Pancreas (tissue), 10 donors: ENCODE measurements at regions not wholly inside any gene's neighbourhood (a gene's known extent, or its start where the extent isn't known, plus 50 kb on each side); places are given as distances from the start of the nearest gene placed in this dataset.
A peak's percentile ranks its signal among the peaks of the same experiment; 100 is the strongest.

Experiments used
- ATAC-seq, 4 donors: fragments of 200-7000 bp; cut with Tn5 transposase; one replicate each; pipeline versions ENCODE4 v1.8.0 to v1.9.1; 2020; ENCODE audit warnings: mild to moderate bottlenecking in 4 of 4, moderate library complexity in 4 of 4
- DNase-seq, 6 donors: peaks; one replicate each; pipeline ENCODE4 v3.0.0-alpha.2; 2020
- FAIRE-seq: peaks from 2 replicates; lab custom pipeline; 2012; peaks lifted over from hg19 to GRCh38; lab: Jason Lieb, UNC
- H3K27ac ChIP-seq, 4 donors: fragments of 200-600 bp; sonication (generic); 1 replicate in 3 of 4; 2 replicates in 1 of 4; pipeline versions ENCODE4 v1.5.0 to v1.8.0; 2020
- H3K27me3 ChIP-seq, 4 donors: fragments of 200-600 bp; one replicate each; pipeline ENCODE4 v1.8.0; 2021
- H3K36me3 ChIP-seq, 3 donors: fragments of 200-600 bp; sonication (generic) in 1 of 3; one replicate each; pipeline versions ENCODE4 v1.5.0 to v1.8.0; 2020 to 2021
- H3K4me1 ChIP-seq, 3 donors: fragments of 200-600 bp; one replicate each; pipeline ENCODE4 v1.8.0; 2021
- H3K4me3 ChIP-seq, 4 donors: fragments of 200-600 bp; sonication (generic) in 2 of 4; one replicate each; pipeline versions ENCODE4 v1.5.0 to v1.8.0; 2020 to 2021
- H3K9me3 ChIP-seq, 4 donors: fragments of 200-600 bp; one replicate each; pipeline ENCODE4 v1.8.0; 2021
- WGBS, 2 donors: extraction: QIAGEN DNeasy Blood & Tissue Kit; methylation state at CpG; one replicate each; pipeline ENCODE4 v1.1.7; 2013; 5-methylcytosine and 5-hydroxymethylcytosine counted together
- intact Hi-C, 3 donors: fragments of 100-400 bp; cut with DNase I; formaldehyde crosslinking; loops; one replicate each; pipeline versions ENCODE4 v1.11.1 to v1.14.2; 2022
- TF ChIP-seq, protein P1 (sequence below), 4 donors: fragments of 200-600 bp; sonication (generic) in 3 of 4; IDR thresholded peaks; one replicate each; pipeline versions ENCODE4 v1.5.0 to v1.8.0; 2021; ENCODE audit warnings: antibody characterized with exemption in 4 of 4
- donor health status: healthy with polysubstance abuse.
- donor health status: DM: no; HTN: no; CAD: no; lungs with moderate emphysema.
- donor health status: DM: no; HTN: no; CAD: no.
- donor health status: control.
- donor health status: control.
- donor health status: Bipolar disorder and iron deficiency.
- donor health status: DM: yes; HTN: yes; CAD: no.
- donor health status: DM: no; HTN: no; CAD: no.
- donor health status: DM: no; HTN: no; CAD: no.
- donor health status: DM: yes; HTN: yes; CAD: no.

DNA sequence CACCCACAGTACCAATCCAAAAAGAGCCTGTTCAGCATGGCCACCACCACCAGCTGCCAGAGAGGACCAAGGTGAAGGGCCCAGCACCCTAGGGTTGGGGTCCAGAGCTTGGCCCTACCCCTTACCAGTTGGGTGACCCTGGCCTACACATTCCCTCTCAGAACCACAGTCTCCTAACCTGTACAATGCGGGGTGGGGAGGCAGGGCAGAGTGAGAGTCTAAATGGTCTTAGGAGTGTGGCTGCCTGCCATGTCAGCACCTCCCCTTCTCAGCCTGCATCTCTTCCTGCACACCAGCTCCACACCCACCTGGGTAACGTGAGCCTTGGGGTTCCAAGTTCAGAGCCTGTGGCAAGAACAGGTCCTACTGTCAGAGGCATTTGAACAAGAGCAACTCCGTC, 92.2 kb downstream of the C5orf15 start:
- Histone ChIP-seq H3K36me3 (no peaks in the 10 kb centered on the region), H3K27ac (no peak overlapping the region), H3K9me3 (no peaks in the 10 kb centered on the region), H3K4me3 (no peak overlapping the region), H3K4me1 (no peaks in the 10 kb centered on the region), H3K27me3 (no peaks in the 10 kb centered on the region)
- DNase-seq (no peak), FAIRE-seq (no peak), ATAC-seq (no peak)
- TF ChIP-seq, protein P1, sequence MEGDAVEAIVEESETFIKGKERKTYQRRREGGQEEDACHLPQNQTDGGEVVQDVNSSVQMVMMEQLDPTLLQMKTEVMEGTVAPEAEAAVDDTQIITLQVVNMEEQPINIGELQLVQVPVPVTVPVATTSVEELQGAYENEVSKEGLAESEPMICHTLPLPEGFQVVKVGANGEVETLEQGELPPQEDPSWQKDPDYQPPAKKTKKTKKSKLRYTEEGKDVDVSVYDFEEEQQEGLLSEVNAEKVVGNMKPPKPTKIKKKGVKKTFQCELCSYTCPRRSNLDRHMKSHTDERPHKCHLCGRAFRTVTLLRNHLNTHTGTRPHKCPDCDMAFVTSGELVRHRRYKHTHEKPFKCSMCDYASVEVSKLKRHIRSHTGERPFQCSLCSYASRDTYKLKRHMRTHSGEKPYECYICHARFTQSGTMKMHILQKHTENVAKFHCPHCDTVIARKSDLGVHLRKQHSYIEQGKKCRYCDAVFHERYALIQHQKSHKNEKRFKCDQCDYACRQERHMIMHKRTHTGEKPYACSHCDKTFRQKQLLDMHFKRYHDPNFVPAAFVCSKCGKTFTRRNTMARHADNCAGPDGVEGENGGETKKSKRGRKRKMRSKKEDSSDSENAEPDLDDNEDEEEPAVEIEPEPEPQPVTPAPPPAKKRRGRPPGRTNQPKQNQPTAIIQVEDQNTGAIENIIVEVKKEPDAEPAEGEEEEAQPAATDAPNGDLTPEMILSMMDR (IDR thresholded peaks at IDR 0.05), result no peak
- intact Hi-C loops, result no loop called here
- WGBS, 2 donors, result 87 to 95% methylated on average over 3 of the region's 3 CpGs

DNA sequence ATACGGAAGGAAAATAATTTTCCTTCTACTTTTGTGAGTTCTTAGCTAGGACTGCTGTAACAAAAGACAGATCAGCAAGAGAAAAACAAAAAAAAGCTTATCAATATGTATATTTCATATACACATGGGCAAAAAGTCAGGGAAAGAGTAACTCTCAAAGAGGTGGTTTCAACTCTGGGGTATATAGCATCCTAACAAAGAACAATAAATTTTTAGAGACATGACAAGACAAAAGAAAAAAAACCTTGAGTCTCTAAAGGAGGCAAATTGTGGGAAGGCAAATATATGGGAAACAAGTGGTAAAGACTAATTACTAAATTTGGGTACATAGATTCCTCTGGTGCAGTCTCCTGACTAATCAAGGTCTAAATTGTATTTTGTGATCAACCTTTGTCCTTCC, 93.2 kb downstream of the C5orf15 start:
- FAIRE-seq, result no peak
- 86 to 94% methylated on average over 1 of the region's 1 CpG for WGBS, 2 donors
- no peaks in the 10 kb centered on the region for H3K36me3 ChIP-seq
- intact Hi-C loops, result no loop called here
- no peak for ATAC-seq
- no peaks in the 10 kb centered on the region for H3K27me3 ChIP-seq
- H3K4me3 ChIP-seq, result no peak overlapping the region
- TF ChIP-seq, protein P1 (IDR thresholded peaks at IDR 0.05), result no peak
- H3K4me1 ChIP-seq, result no peaks in the 10 kb centered on the region
- H3K9me3 ChIP-seq, result no peaks in the 10 kb centered on the region
- no peak for DNase-seq
- no peak overlapping the region for H3K27ac ChIP-seq

DNA sequence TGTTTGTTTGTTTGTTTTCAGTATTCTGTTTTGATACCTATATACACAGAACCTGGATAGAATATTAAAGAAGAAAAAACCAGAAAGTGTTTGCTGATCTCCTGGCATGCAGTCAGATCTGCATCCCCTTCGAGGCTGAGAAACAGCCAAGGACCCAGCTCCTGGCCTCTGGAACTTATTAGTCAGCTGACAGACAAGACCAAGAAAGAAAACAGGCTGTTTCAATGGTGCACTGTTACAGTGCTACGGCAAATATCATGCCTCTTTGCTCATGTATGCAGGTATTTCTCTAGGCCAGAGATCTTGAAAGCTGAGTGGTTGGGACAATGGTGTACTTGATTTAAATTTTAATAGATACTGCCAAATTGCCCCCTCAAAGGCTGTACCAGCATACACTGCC, 95.0 kb downstream of the C5orf15 start:
- H3K4me1 ChIP-seq, result no peaks in the 10 kb centered on the region
- H3K36me3 ChIP-seq, result no peaks in the 10 kb centered on the region
- no peaks in the 10 kb centered on the region for H3K27me3 ChIP-seq
- ATAC-seq, result no peak
- intact Hi-C loops, result no loop called here
- TF ChIP-seq, protein P1 (IDR thresholded peaks at IDR 0.05), result no peak
- DNase-seq, result no peak
- no peak for FAIRE-seq
- no peak overlapping the region for H3K4me3 ChIP-seq
- no peak overlapping the region for H3K27ac ChIP-seq
- WGBS, 2 donors, result 41 to 55% methylated on average over 2 of the region's 2 CpGs
- H3K9me3 ChIP-seq, result no peaks in the 10 kb centered on the region

DNA sequence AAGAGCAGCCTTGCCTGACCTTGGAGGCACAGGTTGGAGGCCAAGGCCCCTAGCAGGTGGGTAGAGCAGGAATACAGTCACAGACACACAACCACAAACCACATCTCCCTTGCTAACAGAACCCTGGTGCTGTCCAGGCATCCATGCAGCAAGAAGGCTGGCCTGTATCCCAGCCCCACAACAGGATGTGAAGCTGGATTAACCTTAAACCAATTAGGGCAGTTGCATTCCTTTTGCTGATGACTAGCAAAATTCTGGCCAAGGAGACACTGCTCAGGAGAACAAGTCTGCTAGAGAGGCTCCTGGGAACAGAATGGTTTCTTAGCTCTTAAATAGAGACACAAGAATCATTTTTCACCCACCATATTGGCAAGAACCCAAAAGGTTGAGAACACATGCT, 97.8 kb downstream of the C5orf15 start:
- H3K4me1 ChIP-seq, result no peaks in the 10 kb centered on the region
- TF ChIP-seq, protein P1 (IDR thresholded peaks at IDR 0.05), result no peak
- no peak for FAIRE-seq
- H3K9me3 ChIP-seq, result no peaks in the 10 kb centered on the region
- DNase-seq, result no peak
- peak in 2 of 4 donors; percentile 13 to 23 for ATAC-seq
- no peaks in the 10 kb centered on the region for H3K36me3 ChIP-seq
- H3K4me3 ChIP-seq, result no peak overlapping the region
- no peak overlapping the region for H3K27ac ChIP-seq
- H3K27me3 ChIP-seq, result no peaks in the 10 kb centered on the region
- intact Hi-C loops, result no loop called here

DNA sequence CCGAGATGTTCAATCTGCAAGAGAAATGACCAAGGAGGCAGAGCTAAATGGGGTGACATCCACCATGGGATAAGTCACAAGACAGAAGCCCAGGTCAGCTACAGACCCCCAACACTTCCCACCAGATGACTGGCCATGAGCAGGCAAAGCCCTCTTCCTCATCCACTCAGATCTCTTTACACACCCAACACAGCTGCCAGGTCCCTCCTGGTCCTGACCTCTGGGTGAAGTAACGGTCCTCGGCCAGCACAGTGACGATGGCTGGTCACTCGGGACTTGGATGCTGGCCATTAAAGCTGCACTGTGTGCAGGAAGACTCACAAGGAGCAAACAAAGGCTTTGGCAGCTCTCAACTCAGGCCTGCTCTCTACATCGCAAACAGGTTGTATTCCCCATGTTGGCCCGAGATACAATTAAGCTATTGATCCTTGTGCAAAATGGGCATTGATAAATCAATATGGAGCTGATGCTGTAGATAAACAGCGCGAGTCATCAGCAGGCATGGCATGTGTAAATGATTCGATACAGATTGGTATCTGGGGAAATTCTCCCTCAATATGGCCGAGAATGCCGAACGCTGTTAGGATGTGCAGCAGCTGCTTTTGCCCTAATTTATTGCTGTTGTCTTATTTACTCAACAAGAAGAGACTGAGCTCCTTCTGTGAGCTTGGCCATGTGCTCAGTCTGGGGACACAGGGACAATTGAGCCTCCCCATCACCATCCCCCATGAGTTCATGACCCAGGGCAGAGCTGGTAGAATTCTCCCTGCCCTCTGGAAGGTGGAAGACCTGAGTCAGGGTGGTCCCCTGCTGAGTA, 98.7 kb downstream of the C5orf15 start:
- H3K27ac ChIP-seq, result no peak overlapping the region
- DNase-seq, result peak in 1 of 6 donors; percentile 18
- peak; percentile 43 to 62 (median 54) for ATAC-seq
- WGBS, 2 donors, result 28 to 29% methylated on average over 13 of the region's 13 CpGs
- H3K9me3 ChIP-seq, result no peaks in the 10 kb centered on the region
- no peaks in the 10 kb centered on the region for H3K27me3 ChIP-seq
- FAIRE-seq, result no peak
- no peak overlapping the region for H3K4me3 ChIP-seq
- H3K36me3 ChIP-seq, result no peaks in the 10 kb centered on the region
- intact Hi-C loops, result loop anchor here in 2 of 3 donors (10.0 kb wide), 2 partner anchors 115 to 445 kb away; no protein-coding TSS in a partner anchor
- TF ChIP-seq, protein P1 (IDR thresholded peaks at IDR 0.05), result no peak
- no peaks in the 10 kb centered on the region for H3K4me1 ChIP-seq
